ENCODE measurements at regions not wholly inside any gene's neighbourhood (a gene's known extent, or its start where the extent isn't known, plus 50 kb on each side); places are given as distances from the start of the nearest gene placed in this dataset.

GRCh38 chr21:32183396-32183795, 95.5 kb downstream of the MIS18A start:
- Histone ChIP-seq H3K27ac (ENCODE audit: extremely low read length, insufficient read depth, low read length) (no peak overlapping the region), H4K20me1 (ENCODE audit: insufficient read depth, low read length) (no peaks in the 10 kb centered on the region), H3K27me3 (ENCODE audit: control insufficient read depth in 1 of 2, insufficient read depth in 2 of 2, low read length in 2 of 2) (peaks cover 0 to 29% of the 10 kb centered on the region in 2 experiments; a peak in 3 of 5 replicates), H3K4me1 (ENCODE audit: insufficient read depth, low read length) (no peaks in the 10 kb centered on the region), H3K4me2 (ENCODE audit: low read depth, low read length) (no peak overlapping the region), H3K9ac (ENCODE audit: insufficient read depth, low read depth, low read length) (no peak overlapping the region), H3K4me3 (replicated peaks in 1 of 3; ENCODE audit: insufficient read depth in 1 of 3, low read depth in 2 of 3, low read length in 3 of 3) (no peak overlapping the region), H2AFZ (ENCODE audit: low read length) (no peak overlapping the region), H3K79me2 (ENCODE audit: insufficient read depth, low read length) (no peaks in the 10 kb centered on the region), H3K9me3 (ENCODE audit: low read length) (no peaks in the 10 kb centered on the region), H3K36me3 (replicated peaks in 1 of 2; ENCODE audit: control insufficient read depth in 1 of 2, insufficient read depth in 2 of 2, low read length in 2 of 2) (no peaks in the 10 kb centered on the region)
- ChIA-PET POLR2A (no interaction called here), CTCF (ENCODE audit: low intra/inter-chr PET ratio, low total read pairs) (no interaction called here)
- ATAC-seq: no peak
- no TSS peak for BruUV-seq (replicated peaks)
- TF ChIP-seq ZNF607 (CRISPR knock-in tag; IDR thresholded peaks at IDR 0.05; ENCODE audit: borderline replicate concordance): no peak
- no peak for TF ChIP-seq NFYC (CRISPR knock-in tag; IDR thresholded peaks at IDR 0.05)
- TF ChIP-seq SIX1 (CRISPR knock-in tag; IDR thresholded peaks at IDR 0.05; ENCODE audit: borderline replicate concordance): no peak
- no peak for TF ChIP-seq PRPF4 (IDR thresholded peaks at IDR 0.05; ENCODE audit: low read depth, low read length, poor library complexity, severe bottlenecking)
- TF ChIP-seq NR3C1 (CRISPR knock-in tag; IDR thresholded peaks at IDR 0.05): no peak
- no peak for TF ChIP-seq ZNF674 (CRISPR knock-in tag; IDR thresholded peaks at IDR 0.05; ENCODE audit: low read depth)
- FAIRE-seq: no peak
- in situ Hi-C loops (cut with HindIII; ENCODE audit: extremely low pct_ligation_motif_present, low pct_unique_long_range_greater_than_20kb) (no loop called here), intact Hi-C loops (cut with micrococcal nuclease; ENCODE audit: unreplicated experiment) (no loop called here)
- no peak for DNase-seq (ENCODE audit: low spot score)

- no peak overlapping the region for H3K27ac ChIP-seq (ENCODE audit: extremely low read length, insufficient read depth, low read length)
- H3K4me3 ChIP-seq (replicated peaks in 1 of 3; ENCODE audit: insufficient read depth in 1 of 3, low read depth in 2 of 3, low read length in 3 of 3): no peak overlapping the region
- no peak overlapping the region for H3K9ac ChIP-seq (ENCODE audit: insufficient read depth, low read depth, low read length)
- peaks cover 0 to 26% of the 10 kb centered on the region in 2 experiments; a peak in 3 of 5 replicates for H3K27me3 ChIP-seq (ENCODE audit: control insufficient read depth in 1 of 2, insufficient read depth in 2 of 2, low read length in 2 of 2)
- no peak overlapping the region for H3K4me2 ChIP-seq (ENCODE audit: low read depth, low read length)
- intact Hi-C loops (cut with micrococcal nuclease; ENCODE audit: unreplicated experiment): no loop called here
- no peaks in the 10 kb centered on the region for H3K36me3 ChIP-seq (replicated peaks in 1 of 2; ENCODE audit: control insufficient read depth in 1 of 2, insufficient read depth in 2 of 2, low read length in 2 of 2)
- in situ Hi-C loops (cut with HindIII; ENCODE audit: extremely low pct_ligation_motif_present, low pct_unique_long_range_greater_than_20kb): no loop called here
- POLR2A ChIA-PET: no interaction called here
- no peaks in the 10 kb centered on the region for H3K79me2 ChIP-seq (ENCODE audit: insufficient read depth, low read length)
- CTCF ChIA-PET (ENCODE audit: low intra/inter-chr PET ratio, low total read pairs): no interaction called here
- no peaks in the 10 kb centered on the region for H3K9me3 ChIP-seq (ENCODE audit: low read length)
- 0% methylated on average over 5 of the region's 5 CpGs for WGBS (ENCODE audit: low lambda C conversion rate)
- no peak for ATAC-seq
- H4K20me1 ChIP-seq (ENCODE audit: insufficient read depth, low read length): no peaks in the 10 kb centered on the region
- H2AFZ ChIP-seq (ENCODE audit: low read length): no peak overlapping the region
- no peak for DNase-seq (ENCODE audit: low spot score)
- no TSS peak for BruUV-seq (replicated peaks)
- no peak for FAIRE-seq
- no peaks in the 10 kb centered on the region for H3K4me1 ChIP-seq (ENCODE audit: insufficient read depth, low read length)
- TF ChIP-seq CHCHD3 (CRISPR knock-in tag; IDR thresholded peaks at IDR 0.05): no peak
- TF ChIP-seq ZNF710 (CRISPR knock-in tag; IDR thresholded peaks at IDR 0.05; ENCODE audit: borderline replicate concordance): no peak
- no peak for TF ChIP-seq ZNF878 (CRISPR knock-in tag; IDR thresholded peaks at IDR 0.05)
- no peak for TF ChIP-seq ZNF3 (CRISPR knock-in tag; IDR thresholded peaks at IDR 0.05)
- no peak for TF ChIP-seq MYC (CRISPR knock-in tag; IDR thresholded peaks at IDR 0.05; ENCODE audit: borderline replicate concordance)
- no peak for TF ChIP-seq ZSCAN29 (CRISPR knock-in tag; conservative IDR thresholded peaks at IDR 0.05)
- no peak for TF ChIP-seq GLMP (CRISPR knock-in tag; IDR thresholded peaks at IDR 0.05; ENCODE audit: borderline replicate concordance)
- TF ChIP-seq POLR2A (IDR thresholded peaks at IDR 0.05; ENCODE audit: insufficient read depth in 1 of 2, low read depth in 2 of 2, low read length in 2 of 2): no peak
- no peak for TF ChIP-seq NR2F1 (CRISPR knock-in tag; IDR thresholded peaks at IDR 0.05)
- TF ChIP-seq ZNF292 (CRISPR knock-in tag; IDR thresholded peaks at IDR 0.05; ENCODE audit: borderline replicate concordance, low read depth): no peak
- TF ChIP-seq ZNF343 (CRISPR knock-in tag; IDR thresholded peaks at IDR 0.05): no peak
- TF ChIP-seq MTA1 (CRISPR knock-in tag; IDR thresholded peaks at IDR 0.05; ENCODE audit: borderline replicate concordance): no peak
These were observed 96.4 kb downstream of the MIS18A start for GRCh38 chr21:32182449-32182848.
